ENCODE measurements at regions not wholly inside any gene's neighbourhood (a gene's known extent, or its start where the extent isn't known, plus 50 kb on each side); places are given as distances from the start of the nearest gene placed in this dataset.

DNA sequence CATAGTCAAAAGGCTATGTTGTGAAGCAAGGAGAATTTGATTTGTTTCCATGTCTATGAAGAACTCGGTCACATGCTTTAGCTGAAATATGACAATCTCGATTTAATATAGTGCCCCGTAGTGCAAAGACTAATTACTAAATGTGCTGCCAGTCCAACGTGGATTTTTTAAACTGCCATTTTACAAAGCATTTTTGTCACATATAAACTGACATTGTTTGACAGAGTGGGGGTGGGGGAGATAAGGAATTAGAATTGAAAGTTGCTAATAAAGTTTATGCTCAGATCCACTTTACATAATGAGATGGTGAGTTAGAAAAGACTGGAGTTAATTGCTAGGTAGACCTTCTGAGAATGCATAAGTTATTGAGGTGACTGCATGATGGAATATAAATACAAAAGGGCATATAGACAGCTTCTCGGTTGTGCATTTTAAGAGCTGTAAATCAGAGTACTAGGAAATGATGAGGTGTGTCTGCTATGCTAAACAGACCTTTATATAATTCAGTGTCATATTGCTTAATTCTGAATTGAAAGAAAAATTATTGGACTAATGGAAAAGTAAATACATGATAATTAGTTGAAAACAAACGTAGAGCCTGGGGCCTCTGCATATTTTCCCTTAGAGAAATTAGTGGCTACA, 158.9 kb upstream of the MTNR1B start (continued):
- TF ChIP-seq RXRA (IDR thresholded peaks at IDR 0.05; ENCODE audit: insufficient read depth, low read depth, low read length) (no peak), JUN (IDR thresholded peaks at IDR 0.05; ENCODE audit: low read depth, low read length) (no peak), SP1 (IDR thresholded peaks at IDR 0.05; ENCODE audit: low read depth, low read length) (no peak)
